GM19239 (cell line): ENCODE measurements at regions not wholly inside any gene's neighbourhood (a gene's known extent, or its start where the extent isn't known, plus 50 kb on each side); places are given as distances from the start of the nearest gene placed in this dataset.

ENCODE experiments used
- DNase-seq: peaks from one replicate; pipeline ENCODE4 v3.0.0; 2011; ENCODE audit warnings: low spot score; ENCODE audit not compliant: insufficient read length
- FAIRE-seq: peaks from 2 replicates; lab custom pipeline; 2011; peaks lifted over from hg19 to GRCh38; lab: Jason Lieb, UNC

DNA sequence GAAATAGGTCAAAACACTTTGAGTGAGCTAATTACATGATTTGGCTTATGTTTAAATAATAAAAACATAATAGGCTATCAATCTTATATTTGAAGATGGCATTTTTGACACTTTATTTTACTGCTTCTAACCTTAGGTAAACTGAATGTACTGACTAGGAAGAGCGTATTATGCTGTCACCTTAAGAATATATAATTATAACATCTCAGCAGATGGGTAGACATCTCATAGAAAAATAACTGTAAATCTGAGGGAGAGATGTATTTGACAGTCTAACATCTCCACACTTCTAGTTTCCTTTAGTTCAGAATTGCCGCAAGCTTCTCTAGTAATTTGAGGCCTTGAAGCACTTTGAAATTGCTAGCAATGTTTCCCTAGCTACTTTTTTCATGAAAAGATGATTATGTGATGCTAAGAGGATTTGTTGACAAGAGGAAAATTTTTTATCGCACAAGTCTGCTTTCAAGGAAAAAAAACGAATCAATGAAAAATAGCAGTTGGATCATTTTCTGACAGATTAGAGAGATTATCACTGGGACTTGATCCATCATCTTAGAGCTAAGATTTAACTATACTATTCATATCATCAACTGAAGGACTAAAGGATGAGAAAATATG lies 238.2 kb upstream of the NAALADL2 start:
- no peak for FAIRE-seq

DNA sequence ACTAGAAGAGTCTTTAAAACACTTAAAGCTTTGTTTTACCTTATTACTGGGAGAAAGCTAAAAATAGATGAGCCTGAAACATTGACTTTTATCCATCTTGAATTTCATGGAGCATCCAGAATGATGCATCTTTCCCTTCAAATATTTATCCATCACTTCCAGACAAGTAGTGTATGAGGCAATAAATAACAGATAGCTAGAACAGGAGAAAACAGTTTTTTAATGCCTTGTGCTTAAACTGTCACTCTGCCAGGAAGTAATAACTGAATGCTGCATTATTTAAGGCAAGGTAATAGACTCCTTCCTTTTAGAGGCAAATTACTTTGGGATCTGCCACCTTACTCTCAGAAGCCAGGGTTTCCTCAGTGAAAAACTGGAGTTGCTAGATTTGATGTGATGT lies 225.8 kb upstream of the NAALADL2 start:
- FAIRE-seq (no peak), DNase-seq (no peak)

More for the DNA sequence above, 238.2 kb upstream of the NAALADL2 start:
- no peak for DNase-seq

- no peak for DNase-seq
- FAIRE-seq, result no peak
These were observed 222.7 kb upstream of the NAALADL2 start for GRCh38 chr3:174636451-174636850.

DNA sequence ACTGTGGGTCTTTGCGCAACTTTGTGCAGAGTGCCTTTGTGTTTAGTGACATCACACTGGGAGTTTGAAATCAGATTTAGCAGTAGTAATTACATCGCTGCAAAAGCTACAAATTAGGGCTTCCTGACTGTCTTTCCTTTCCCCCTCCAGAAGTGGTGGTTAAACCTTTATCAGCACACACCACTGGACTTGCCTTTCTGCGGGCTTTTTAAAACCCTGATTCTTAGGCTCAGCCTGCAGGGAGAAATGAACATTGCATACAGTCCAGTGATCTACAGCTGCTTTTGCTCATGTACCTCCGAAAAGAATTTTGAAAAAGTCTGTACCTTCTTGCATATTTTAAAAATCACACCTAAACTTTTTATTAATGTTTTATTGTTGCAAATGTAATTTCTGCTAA lies 219.7 kb upstream of the NAALADL2 start:
- DNase-seq (no peak), FAIRE-seq (no peak)

DNA sequence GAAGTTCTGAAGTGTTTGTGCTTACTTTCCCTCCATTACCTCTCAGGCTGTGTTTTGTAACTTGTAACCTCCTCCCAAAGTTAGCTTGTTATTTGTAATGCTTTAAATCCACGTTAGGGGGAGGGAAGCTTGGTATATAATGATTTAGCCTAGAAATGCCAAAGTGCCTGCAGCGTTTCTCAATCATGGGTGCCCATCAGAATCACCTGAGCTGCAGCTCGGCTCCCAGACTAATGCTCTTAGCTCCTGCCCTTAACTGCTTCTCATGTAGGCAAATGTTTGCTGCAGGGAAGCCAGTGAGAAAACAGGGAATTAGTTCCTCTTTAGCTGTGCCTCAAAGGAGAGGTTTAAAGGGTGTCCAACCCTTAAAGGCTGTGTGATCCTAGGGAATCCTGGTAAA lies 219.2 kb upstream of the NAALADL2 start:
- FAIRE-seq, result no peak

DNA sequence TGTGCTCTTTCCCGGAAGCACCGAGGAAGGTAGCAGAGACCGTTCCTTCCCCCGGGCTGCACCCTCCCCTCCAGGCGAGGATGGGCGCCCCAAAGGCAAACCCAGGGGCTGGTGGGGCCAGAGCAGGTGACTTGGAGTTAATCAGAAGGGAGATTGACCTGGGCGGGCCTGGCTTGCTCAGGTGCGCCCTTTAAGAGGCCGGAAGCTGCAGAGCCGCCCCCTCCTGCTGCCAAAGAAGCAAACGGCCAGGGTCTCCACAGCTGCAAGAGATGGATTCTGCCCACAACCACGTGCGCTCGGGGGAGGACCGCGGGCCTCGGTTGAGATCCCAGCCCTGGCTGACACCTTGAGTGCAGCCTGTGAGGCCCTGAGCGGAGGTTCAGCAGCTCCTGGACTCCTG lies 218.2 kb upstream of the NAALADL2 start:
- FAIRE-seq, result no peak

More for the DNA sequence above, 219.2 kb upstream of the NAALADL2 start:
- DNase-seq, result no peak

DNA sequence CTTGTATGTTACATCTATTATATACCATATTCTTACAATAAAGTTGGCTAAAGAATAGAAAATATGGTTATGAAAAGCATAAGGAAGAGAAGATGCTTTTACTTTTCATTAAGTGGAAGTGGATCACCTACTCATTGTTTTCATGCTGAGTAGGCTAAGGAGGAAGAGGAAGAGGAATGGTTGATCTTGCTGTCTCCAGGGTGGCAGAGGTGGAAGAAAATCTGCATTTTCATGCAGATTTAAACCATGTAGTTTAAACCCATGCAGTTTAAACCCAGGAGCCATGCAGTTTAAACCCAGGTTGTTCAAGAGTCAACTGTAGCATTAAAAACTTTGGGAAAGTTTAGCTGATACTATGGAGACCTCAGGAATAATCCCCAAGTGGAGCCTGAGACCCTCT lies 214.8 kb upstream of the NAALADL2 start:
- DNase-seq (no peak), FAIRE-seq (no peak)

More for the DNA sequence above, 218.2 kb upstream of the NAALADL2 start:
- no peak for DNase-seq

DNA sequence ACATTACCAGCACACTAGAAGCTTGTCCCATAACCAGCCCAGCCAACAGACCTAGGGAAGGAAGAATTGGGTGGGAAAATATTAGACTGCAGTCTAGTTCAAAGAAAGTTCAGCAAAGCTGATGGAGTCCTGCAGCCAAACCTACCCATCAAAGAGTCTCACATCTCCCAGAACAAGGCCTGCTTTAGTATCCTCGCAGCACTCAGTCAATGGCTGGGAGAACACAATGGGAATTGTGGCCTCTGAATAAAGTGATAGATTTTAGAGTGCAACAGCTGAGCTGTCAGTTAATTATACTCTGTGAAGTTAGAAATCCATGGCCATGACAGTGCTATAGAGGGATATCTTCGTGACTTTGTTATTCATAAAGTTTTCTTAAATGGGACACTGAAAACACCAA lies 207.2 kb upstream of the NAALADL2 start:
- DNase-seq, result no peak
- no peak for FAIRE-seq

DNA sequence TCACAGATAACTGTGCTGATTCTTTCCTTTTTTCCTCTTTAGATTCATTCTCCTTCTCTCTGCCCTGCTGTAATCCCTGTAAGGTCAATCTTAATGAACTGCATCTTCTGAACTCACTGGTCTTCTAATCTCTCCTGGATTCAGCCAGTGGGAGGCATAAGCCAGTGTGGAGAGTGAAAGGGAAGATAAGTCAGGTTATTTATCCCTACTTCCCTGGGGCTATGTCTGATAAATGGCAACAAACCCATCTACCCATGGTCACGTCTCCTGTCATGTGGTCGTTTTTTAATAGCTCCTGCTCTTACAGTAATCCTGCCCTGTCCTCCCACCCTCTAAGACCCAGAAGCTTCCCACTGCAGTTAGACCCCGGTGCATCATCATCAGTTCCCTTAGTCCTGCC lies 199.6 kb upstream of the NAALADL2 start:
- DNase-seq (no peak), FAIRE-seq (no peak)

DNA sequence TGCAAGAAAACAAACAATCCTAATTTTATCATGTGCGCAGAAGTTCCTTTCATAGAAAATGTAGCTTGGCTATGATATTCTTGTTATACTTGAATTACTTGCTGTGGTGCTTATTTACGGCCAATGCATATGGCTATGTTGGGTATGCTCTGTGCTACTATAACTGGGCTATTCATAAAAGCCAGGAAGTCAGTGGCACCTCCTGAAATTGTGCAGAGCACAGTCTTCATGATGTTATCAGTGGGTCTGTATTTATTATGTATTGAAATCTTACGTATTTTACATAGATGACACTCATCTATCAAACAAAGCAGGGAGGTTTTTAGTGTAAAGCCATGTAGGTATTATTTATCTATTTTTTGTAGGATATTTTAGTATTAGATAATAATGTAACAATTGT lies 196.5 kb upstream of the NAALADL2 start:
- FAIRE-seq (no peak), DNase-seq (no peak)

- DNase-seq (no peak), FAIRE-seq (no peak)
These were observed 191.7 kb upstream of the NAALADL2 start for GRCh38 chr3:174667386-174667785.

DNA sequence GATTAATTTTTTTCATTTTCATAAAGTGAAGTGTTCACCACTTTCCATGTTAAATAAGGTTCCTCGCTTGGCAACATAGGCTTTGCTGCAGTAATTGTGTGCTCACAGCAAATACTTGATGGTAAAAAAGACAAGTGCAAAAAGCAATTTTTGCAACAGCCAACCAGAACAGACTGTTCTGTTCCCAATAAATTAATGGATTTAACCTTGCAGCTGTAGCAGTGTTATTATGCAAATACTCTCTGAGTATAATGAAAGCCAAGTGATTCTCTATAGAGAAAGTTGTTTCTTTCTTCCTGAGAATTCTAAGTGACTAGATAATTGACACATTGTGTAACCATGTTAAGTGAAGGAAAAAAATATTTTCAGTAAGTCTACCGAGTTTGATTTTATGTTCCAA lies 183.7 kb upstream of the NAALADL2 start:
- DNase-seq (no peak), FAIRE-seq (no peak)

- no peak for FAIRE-seq
- no peak for DNase-seq
These were observed 177.3 kb upstream of the NAALADL2 start for GRCh38 chr3:174681784-174682183.

GRCh38 chr3:174685796-174686195 lies 173.3 kb upstream of the NAALADL2 start:
- FAIRE-seq (no peak), DNase-seq (no peak)

DNA sequence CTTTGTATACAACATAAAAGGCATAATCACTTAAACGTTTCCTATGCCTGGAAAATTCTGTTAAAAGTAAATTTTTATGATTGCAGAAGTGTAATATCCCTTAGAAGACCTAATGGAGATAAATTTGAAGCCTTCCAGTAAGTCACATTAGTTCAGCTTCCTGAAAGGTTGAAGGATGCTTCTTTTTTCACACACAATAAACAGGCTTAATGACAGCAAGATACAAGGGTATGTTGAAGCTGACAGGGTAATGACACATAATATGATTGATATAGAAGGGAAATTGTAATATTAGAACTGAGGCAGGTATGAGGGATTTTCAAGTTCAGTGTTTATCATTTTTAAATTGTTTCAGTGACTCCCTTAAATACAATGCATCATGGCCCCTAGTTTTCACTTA lies 161.8 kb upstream of the NAALADL2 start:
- FAIRE-seq (no peak), DNase-seq (no peak)

DNA sequence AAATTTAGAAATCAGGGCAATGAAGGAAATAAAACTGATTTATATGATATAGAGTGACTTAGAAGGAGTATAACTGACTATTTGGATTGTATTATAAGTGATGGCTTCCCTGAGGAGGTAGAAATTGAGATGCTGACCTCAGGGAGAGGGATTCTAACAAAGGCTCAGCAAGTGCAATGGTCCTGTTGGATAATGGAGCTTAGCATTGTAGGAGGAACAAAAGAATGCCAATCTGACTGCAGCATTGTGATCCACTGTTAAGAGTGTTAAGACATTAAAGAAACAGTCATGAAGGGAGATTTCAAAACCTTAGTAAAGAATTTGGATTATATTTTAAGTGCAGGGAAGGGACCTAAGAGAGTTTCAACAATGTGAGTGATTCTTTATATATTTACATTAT lies 158.4 kb upstream of the NAALADL2 start:
- no peak for DNase-seq
- no peak for FAIRE-seq

GRCh38 chr3:174710612-174711011 lies 148.5 kb upstream of the NAALADL2 start:
- DNase-seq (no peak), FAIRE-seq (no peak)

DNA sequence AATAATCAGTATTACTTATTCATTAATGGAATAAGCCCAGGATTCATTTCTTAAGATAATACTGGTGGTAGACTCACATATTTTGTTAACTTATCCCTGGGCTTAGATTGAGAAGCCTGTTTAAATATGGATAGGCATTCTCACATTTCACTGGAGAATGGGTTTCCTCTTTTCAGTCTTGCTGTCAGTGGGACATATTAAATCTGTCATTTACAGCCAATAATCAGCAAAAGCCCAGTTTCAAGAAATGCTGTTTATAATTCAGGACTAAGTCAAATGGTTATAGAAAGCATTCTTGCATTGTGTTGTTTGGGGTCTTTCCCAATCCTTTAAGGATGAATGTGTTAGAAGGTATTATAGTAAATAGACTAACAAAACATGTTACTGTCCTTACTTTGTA lies 143.7 kb upstream of the NAALADL2 start:
- FAIRE-seq (no peak), DNase-seq (no peak)

GRCh38 chr3:174716956-174717505 lies 142.1 kb upstream of the NAALADL2 start:
- FAIRE-seq, result no peak

GRCh38 chr3:174720717-174721116 lies 138.4 kb upstream of the NAALADL2 start:
- FAIRE-seq (no peak), DNase-seq (no peak)

More at GRCh38 chr3:174716956-174717505, 142.1 kb upstream of the NAALADL2 start:
- no peak for DNase-seq

GRCh38 chr3:174725303-174725702 lies 133.8 kb upstream of the NAALADL2 start:
- no peak for FAIRE-seq

GRCh38 chr3:174737966-174738365 lies 121.2 kb upstream of the NAALADL2 start:
- DNase-seq, result no peak
- no peak for FAIRE-seq

More at GRCh38 chr3:174725303-174725702, 133.8 kb upstream of the NAALADL2 start:
- no peak for DNase-seq
